ENCODE measurements at regions not wholly inside any gene's neighbourhood (a gene's known extent, or its start where the extent isn't known, plus 50 kb on each side); places are given as distances from the start of the nearest gene placed in this dataset.

- in situ Hi-C loops (cut with MboI; ENCODE audit: low sequenced_read_pairs in 4 of 4) = no loop called here
- no peaks in the 10 kb centered on the region for H3K9me3 ChIP-seq
- intact Hi-C loops (cut with DNase I; ENCODE audit: low total_unique reads) = no loop called here
- peaks cover 0 to 12% of the 10 kb centered on the region in 2 donors for H3K4me1 ChIP-seq
- DNase-seq = no peak
- no peaks in the 10 kb centered on the region for H3K27me3 ChIP-seq
- H3K4me3 ChIP-seq = no peak overlapping the region
- H3K27ac ChIP-seq = no peak overlapping the region
- ATAC-seq = no peak
- no peaks in the 10 kb centered on the region for H3K36me3 ChIP-seq
- TF ChIP-seq CTCF (IDR thresholded peaks at IDR 0.05 in 4 of 5, conservative IDR thresholded peaks at IDR 0.05 in 1 of 5) (no peak), POLR2A (IDR thresholded peaks at IDR 0.05) (no peak)
These were observed 68.6 kb downstream of the NABP1 start for GRCh38 chr2:191746346-191747169.

DNA sequence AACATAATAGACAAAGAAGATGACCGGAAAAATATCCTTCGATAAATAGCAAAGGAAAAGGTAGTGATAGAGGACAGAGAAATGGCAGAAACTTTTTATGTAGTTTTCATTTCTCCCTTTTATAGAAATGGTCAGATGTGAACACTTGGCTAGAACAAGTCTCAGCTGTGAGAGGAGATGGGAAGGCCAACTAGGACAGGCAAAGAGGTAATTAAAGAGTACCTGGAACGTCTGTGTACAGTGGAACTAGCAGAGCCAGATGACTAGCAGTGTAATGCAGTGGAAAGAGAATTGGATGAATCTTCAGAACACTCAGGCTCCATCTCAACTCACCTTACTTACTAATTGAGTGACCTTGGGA, 69.2 kb downstream of the NABP1 start:
- no peaks in the 10 kb centered on the region for H3K9me3 ChIP-seq
- H3K4me1 ChIP-seq = peaks cover 0 to 12% of the 10 kb centered on the region in 2 donors

GRCh38 chr2:191748059-191748461, 70.1 kb downstream of the NABP1 start:
- in situ Hi-C loops (cut with MboI; ENCODE audit: low sequenced_read_pairs in 4 of 4) = no loop called here
- intact Hi-C loops (cut with DNase I; ENCODE audit: low total_unique reads) = no loop called here
- Histone ChIP-seq H3K4me1 (peaks cover 0 to 12% of the 10 kb centered on the region in 2 donors), H3K4me3 (no peak overlapping the region), H3K27me3 (no peaks in the 10 kb centered on the region), H3K9me3 (no peaks in the 10 kb centered on the region), H3K36me3 (no peaks in the 10 kb centered on the region), H3K27ac (no peak overlapping the region)
- no peak for ATAC-seq
- DNase-seq = no peak
- no peak for TF ChIP-seq POLR2A (IDR thresholded peaks at IDR 0.05)
- TF ChIP-seq CTCF (IDR thresholded peaks at IDR 0.05 in 4 of 5, conservative IDR thresholded peaks at IDR 0.05 in 1 of 5) = no peak

More for the DNA sequence above, 69.2 kb downstream of the NABP1 start:
- DNase-seq (no peak), ATAC-seq (no peak)
- no peak overlapping the region for H3K4me3 ChIP-seq
- H3K27me3 ChIP-seq = no peaks in the 10 kb centered on the region
- in situ Hi-C loops (cut with MboI; ENCODE audit: low sequenced_read_pairs in 4 of 4) (no loop called here), intact Hi-C loops (cut with DNase I; ENCODE audit: low total_unique reads) (no loop called here)
- H3K27ac ChIP-seq = no peak overlapping the region
- TF ChIP-seq CTCF (IDR thresholded peaks at IDR 0.05 in 4 of 5, conservative IDR thresholded peaks at IDR 0.05 in 1 of 5) (no peak), POLR2A (IDR thresholded peaks at IDR 0.05) (no peak)
- no peaks in the 10 kb centered on the region for H3K36me3 ChIP-seq

DNA sequence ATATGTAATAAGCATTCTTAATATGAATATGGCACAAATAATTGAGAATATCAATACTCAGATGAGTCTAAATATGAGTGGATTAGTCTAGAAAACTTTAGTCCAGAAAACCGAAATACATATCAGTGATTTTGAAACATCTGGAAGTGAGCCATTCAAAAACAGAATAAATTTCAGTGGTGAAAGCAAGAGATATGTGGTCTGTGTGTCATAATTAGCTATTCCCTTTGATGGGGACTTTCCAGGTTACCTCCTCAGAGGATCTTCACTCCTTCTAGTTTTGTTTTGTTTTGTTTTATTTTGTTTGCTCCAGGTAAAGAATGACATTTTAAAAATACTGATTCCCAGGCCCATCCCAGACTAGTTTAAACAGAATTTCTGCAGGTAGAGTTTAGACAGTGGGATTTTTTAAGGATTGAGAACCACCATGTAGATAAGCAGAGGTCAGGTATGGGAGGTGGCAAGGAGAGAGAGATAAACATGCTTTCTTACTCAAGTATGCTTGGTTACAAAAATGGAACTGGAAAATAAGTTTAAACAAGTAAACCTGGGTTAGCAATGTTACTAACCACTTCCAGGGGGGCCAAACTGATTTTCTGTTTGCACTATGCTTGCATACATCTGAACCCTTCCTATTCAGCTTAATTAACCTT, 70.7 kb downstream of the NABP1 start:
- intact Hi-C loops (cut with DNase I; ENCODE audit: low total_unique reads) (no loop called here), in situ Hi-C loops (cut with MboI; ENCODE audit: low sequenced_read_pairs in 4 of 4) (no loop called here)
- no peak for DNase-seq
- TF ChIP-seq POLR2A (IDR thresholded peaks at IDR 0.05) (no peak), CTCF (IDR thresholded peaks at IDR 0.05 in 4 of 5, conservative IDR thresholded peaks at IDR 0.05 in 1 of 5) (no peak)
- ATAC-seq = no peak
- H3K27ac ChIP-seq = no peak overlapping the region
- H3K4me1 ChIP-seq = peaks cover 0 to 12% of the 10 kb centered on the region in 2 donors
- H3K9me3 ChIP-seq = no peaks in the 10 kb centered on the region
- H3K4me3 ChIP-seq = no peak overlapping the region
- no peaks in the 10 kb centered on the region for H3K27me3 ChIP-seq
- no peaks in the 10 kb centered on the region for H3K36me3 ChIP-seq
